ENCODE measurements at regions not wholly inside any gene's neighbourhood (a gene's known extent, or its start where the extent isn't known, plus 50 kb on each side); places are given as distances from the start of the nearest gene placed in this dataset.
A peak's percentile ranks its signal among the peaks of the same experiment; 100 is the strongest.

- no peak for TF ChIP-seq CTCF (conservative IDR thresholded peaks at IDR 0.05)
- no peak for TF ChIP-seq ZFX (IDR thresholded peaks at IDR 0.05)
- peak overlapping the region; percentile 76 for H3K27ac ChIP-seq
These were observed 62.9 kb upstream of the IL17B start for GRCh38 chr5:149441986-149442385.

GRCh38 chr5:149441194-149441753 is 62.2 kb upstream of the IL17B start:
- TF ChIP-seq CTCF (conservative IDR thresholded peaks at IDR 0.05) (no peak), ZFX (IDR thresholded peaks at IDR 0.05) (no peak)
- peak overlapping the region; percentile 76; the same call in 1 of the 2 replicates for H3K27ac ChIP-seq

- peak; percentile 82 for TF ChIP-seq CTCF (conservative IDR thresholded peaks at IDR 0.05)
- no peak for TF ChIP-seq ZFX (IDR thresholded peaks at IDR 0.05)
- H3K27ac ChIP-seq: peak overlapping the region; percentile 76
These were observed 60.9 kb upstream of the IL17B start for GRCh38 chr5:149439899-149440542.

- H3K27ac ChIP-seq: peak overlapping the region; percentile 76
- TF ChIP-seq ZFX (IDR thresholded peaks at IDR 0.05) (no peak), CTCF (conservative IDR thresholded peaks at IDR 0.05) (no peak)
These were observed 59.6 kb upstream of the IL17B start for GRCh38 chr5:149438711-149439132.

- H3K27ac ChIP-seq: peak overlapping the region; percentile 76
These were observed 59.2 kb upstream of the IL17B start for GRCh38 chr5:149438281-149438680.

GRCh38 chr5:149437391-149438040 is 58.4 kb upstream of the IL17B start:
- H3K27ac ChIP-seq: peak overlapping the region; percentile 76
- TF ChIP-seq ZFX (IDR thresholded peaks at IDR 0.05) (no peak), CTCF (conservative IDR thresholded peaks at IDR 0.05) (no peak)

More at GRCh38 chr5:149438281-149438680, 59.2 kb upstream of the IL17B start:
- TF ChIP-seq CTCF (conservative IDR thresholded peaks at IDR 0.05) (no peak), ZFX (IDR thresholded peaks at IDR 0.05) (no peak)

GRCh38 chr5:149435660-149436059 is 56.6 kb upstream of the IL17B start:
- TF ChIP-seq ZFX (IDR thresholded peaks at IDR 0.05) (no peak), CTCF (conservative IDR thresholded peaks at IDR 0.05) (no peak)

More at GRCh38 chr5:149435660-149436059, 56.6 kb upstream of the IL17B start:
- H3K27ac ChIP-seq: peak overlapping the region; percentile 26; the same call in 1 of the 2 replicates
